Activated CD4-positive, alpha-beta T cell treated with anti-CD3 and anti-CD28 coated beads, Interleukin-2, amount 10 ng/mL, durations not matched to agents 24 days and 14 days (primary cell): ENCODE measurements at regions not wholly inside any gene's neighbourhood (a gene's known extent, or its start where the extent isn't known, plus 50 kb on each side); places are given as distances from the start of the nearest gene placed in this dataset.
A peak's percentile ranks its signal among the peaks of the same experiment; 100 is the strongest.
"Not testable (repeated sequence)": the region's sequence is repeated elsewhere in the genome, so short reads cannot be mapped to it uniquely, and the experiment has no call there.

Experiments used
- DNase-seq: peaks from one replicate; pipeline ENCODE4 v3.0.0; 2022
- H3K27ac Mint-ChIP-seq: one replicate; pipeline ENCODE4 v1.8.0; 2022; ENCODE audit warnings: mild to moderate bottlenecking, mixed read lengths
- H3K27me3 Mint-ChIP-seq: one replicate; pipeline ENCODE4 v1.8.0; 2022; ENCODE audit warnings: mixed read lengths
- H3K36me3 Mint-ChIP-seq: one replicate; pipeline ENCODE4 v1.8.0; 2022; ENCODE audit warnings: low read depth, mild to moderate bottlenecking, mixed read lengths
- H3K4me1 Mint-ChIP-seq: one replicate; pipeline ENCODE4 v1.8.0; 2021; ENCODE audit warnings: mixed read lengths
- H3K4me3 Mint-ChIP-seq: one replicate; pipeline ENCODE4 v1.8.0; 2022; ENCODE audit warnings: mild to moderate bottlenecking, moderate library complexity, mixed read lengths
- H3K9me3 Mint-ChIP-seq: one replicate; pipeline ENCODE4 v1.8.0; 2021; ENCODE audit warnings: mixed read lengths
- intact Hi-C: fragments of 100-400 bp; cut with micrococcal nuclease; formaldehyde crosslinking; loops from one replicate; pipeline ENCODE4 v1.15.1; 2023

DNA sequence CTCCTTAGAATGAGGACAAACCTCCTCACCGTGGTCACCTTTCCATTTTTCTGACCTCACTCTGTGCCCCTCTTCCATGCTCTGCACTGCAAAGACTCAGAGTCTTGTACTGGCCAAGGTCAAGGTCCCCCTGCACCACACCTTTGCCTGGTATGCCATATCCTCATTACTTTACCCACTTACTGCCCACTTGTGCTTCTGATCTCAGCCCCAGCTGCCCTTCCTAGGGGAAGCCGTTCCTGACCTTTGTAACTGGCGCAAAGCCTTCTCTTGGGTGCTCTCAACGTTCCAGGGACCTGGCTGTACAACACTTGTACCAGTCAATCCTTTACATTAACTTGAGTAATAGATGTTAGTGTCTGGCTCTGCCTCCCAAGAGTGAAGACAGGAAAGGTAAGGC is 256.0 kb downstream of the SV2B start:
- Mint-ChIP-seq H3K27me3 (peaks cover 13% of the 10 kb centered on the region), H3K9me3 (no peaks in the 10 kb centered on the region), H3K4me3 (no peak overlapping the region), H3K36me3 (no peaks in the 10 kb centered on the region), H3K4me1 (no peaks in the 10 kb centered on the region), H3K27ac (no peak overlapping the region)
- no peak for DNase-seq
- intact Hi-C loops: no loop called here

DNA sequence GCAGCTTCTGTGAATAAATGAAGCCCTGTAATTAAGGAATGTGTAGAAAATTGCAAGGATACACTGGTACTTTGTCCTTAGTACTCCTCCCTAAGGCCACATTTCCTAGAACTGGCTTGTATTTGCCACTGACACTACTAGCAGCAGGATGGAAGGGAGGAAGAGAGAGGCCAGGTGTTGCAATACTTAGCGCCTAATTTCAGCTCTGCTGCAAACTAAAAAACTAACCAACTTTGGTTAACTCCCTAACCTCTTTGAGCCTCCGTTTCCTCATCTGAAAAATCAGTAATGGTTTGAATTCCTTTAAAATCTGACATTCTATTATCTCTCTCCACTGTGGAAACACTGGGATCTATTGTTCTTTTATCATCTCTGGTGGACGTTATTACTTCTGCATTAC is 257.0 kb downstream of the SV2B start:
- Mint-ChIP-seq H3K9me3 (no peaks in the 10 kb centered on the region), H3K4me3 (no peak overlapping the region), H3K27me3 (peaks cover 16% of the 10 kb centered on the region), H3K27ac (no peak overlapping the region), H3K36me3 (no peaks in the 10 kb centered on the region), H3K4me1 (no peaks in the 10 kb centered on the region)
- intact Hi-C loops: no loop called here
- DNase-seq: no peak

DNA sequence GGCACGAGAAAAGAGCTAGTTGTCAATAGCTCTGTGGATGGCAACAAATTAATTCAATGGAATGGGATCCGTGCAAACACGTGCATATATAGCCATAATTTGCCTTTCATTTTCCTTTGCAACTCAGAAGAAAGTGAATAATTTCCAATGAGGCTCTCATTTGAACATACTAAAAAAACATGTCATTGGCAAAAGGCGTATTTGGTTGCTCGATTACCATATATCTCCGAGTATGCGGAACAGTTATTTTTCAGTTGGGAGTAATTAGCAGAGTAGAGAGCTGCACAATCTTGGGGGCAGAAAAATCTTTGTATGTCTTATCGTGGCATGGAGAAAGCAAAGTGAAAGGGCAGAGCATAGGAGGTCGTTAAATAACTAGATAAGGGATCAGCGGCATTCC is 257.4 kb downstream of the SV2B start:
- intact Hi-C loops: no loop called here
- H3K4me3 Mint-ChIP-seq: no peak overlapping the region
- peaks cover 16% of the 10 kb centered on the region for H3K27me3 Mint-ChIP-seq
- H3K4me1 Mint-ChIP-seq: no peaks in the 10 kb centered on the region
- no peaks in the 10 kb centered on the region for H3K36me3 Mint-ChIP-seq
- no peaks in the 10 kb centered on the region for H3K9me3 Mint-ChIP-seq
- no peak overlapping the region for H3K27ac Mint-ChIP-seq
- DNase-seq: no peak

DNA sequence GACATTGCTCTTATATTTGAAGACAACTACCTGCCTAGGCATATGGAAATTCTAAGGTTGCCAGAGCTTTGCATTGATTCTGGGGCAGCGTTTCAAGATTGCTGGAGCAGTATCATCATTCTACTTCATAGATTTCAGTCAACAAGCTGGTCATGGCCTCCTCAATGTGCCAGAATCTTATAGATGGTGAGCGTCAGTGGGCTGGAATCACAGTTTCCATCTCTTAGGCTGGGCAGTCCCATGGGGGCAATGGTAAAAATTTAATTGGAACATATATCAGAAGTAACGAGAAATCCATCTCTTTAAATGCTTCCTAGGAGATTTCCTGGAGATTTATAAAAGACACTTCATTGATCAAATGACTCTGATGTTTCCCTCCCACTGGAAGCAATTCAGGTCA is 258.3 kb downstream of the SV2B start:
- H3K36me3 Mint-ChIP-seq: no peaks in the 10 kb centered on the region
- peaks cover 16% of the 10 kb centered on the region for H3K27me3 Mint-ChIP-seq
- no peak overlapping the region for H3K27ac Mint-ChIP-seq
- intact Hi-C loops: no loop called here
- H3K4me3 Mint-ChIP-seq: no peak overlapping the region
- peaks cover 3% of the 10 kb centered on the region for H3K9me3 Mint-ChIP-seq
- DNase-seq: no peak
- H3K4me1 Mint-ChIP-seq: no peaks in the 10 kb centered on the region

DNA sequence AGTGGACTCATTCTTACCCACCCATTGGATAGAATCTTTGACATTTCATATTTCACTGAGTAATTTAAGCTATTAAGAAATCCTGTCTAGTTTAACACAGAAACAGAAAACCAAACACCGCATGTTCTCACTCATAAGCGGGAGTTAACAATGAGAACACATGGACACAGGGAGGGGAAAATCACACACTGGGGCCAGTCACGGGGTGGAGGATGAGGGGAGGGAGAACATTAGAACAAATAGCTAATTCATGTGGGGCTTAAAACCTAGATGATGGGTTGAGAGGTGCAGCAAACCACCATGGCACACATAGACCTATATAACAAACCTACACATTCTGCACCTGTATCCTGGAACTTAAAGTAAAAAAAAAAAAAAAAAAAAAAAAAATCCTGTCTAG is 261.6 kb downstream of the SV2B start:
- H3K4me1 Mint-ChIP-seq, H3K4me3 Mint-ChIP-seq, H3K9me3 Mint-ChIP-seq, H3K36me3 Mint-ChIP-seq, H3K27me3 Mint-ChIP-seq, H3K27ac Mint-ChIP-seq, DNase-seq, intact Hi-C loops: not testable (repeated sequence)

DNA sequence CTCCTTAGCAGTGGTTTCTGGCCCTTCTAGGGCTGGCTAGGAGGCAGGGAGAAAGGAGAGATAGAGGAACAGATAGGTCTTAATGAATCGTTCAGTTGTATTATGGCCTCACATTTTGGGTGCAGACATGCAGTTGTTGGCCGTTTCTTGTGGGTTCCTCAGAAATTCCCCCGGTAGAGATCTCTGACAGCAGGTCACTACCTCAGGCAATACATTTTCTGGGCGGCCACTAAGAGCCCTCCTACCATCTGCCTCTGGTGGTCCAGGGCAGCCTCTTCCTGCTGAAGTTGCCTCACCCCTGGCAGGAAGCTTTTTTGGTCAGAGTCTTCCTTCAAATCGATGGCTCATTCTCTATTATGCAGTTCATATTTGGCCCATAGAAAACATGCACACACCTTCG is 266.1 kb downstream of the SV2B start:
- DNase-seq: no peak
- Mint-ChIP-seq H3K27me3 (peaks cover 4% of the 10 kb centered on the region), H3K27ac (no peak overlapping the region), H3K4me3 (no peak overlapping the region), H3K4me1 (peaks cover 4% of the 10 kb centered on the region), H3K36me3 (no peaks in the 10 kb centered on the region), H3K9me3 (peaks cover 6% of the 10 kb centered on the region)
- intact Hi-C loops: no loop called here

DNA sequence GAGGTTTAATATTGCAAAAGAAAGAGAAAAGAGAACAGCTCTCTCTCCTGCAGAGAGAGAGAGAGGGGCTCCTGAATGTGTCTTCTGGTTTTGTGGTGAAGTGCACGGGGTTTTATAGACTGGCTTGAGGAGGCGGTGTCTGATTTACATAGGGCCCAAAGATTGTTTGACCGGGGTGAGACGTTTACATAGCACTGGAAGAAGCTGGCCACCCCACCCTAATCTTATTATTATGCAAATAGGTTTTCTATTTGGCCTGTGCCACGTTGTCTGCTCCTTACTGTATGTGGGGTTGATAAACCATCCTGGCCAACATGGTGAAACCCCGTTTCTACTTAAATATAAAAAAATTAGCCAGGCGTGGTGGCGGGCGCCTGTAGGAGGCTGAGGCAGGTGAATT is 268.6 kb downstream of the SV2B start:
- no peak for DNase-seq
- Mint-ChIP-seq H3K27ac (no peak overlapping the region), H3K27me3 (peaks cover 8% of the 10 kb centered on the region), H3K4me1 (peaks cover 4% of the 10 kb centered on the region), H3K4me3 (no peak overlapping the region), H3K9me3 (peaks cover 5% of the 10 kb centered on the region), H3K36me3 (no peaks in the 10 kb centered on the region)
- intact Hi-C loops: no loop called here

DNA sequence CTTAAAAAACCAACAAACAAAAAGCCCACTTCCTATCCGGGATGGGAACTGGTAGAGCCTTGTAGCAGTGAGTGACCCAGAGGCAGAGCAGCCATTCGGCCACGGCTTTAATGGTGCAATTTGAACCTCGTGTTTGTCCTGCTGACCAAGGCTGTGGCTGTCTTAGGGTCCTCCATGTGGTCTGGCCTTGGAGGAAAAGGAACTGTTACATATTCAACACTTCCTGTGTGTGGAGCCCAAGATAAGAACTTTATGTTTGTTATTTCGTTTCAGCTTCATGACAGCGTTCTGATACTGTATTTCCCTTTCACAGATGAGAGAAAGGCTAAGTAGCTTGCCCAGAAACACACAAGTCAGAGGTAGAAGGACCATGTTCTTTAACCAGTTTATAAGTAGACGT is 269.8 kb downstream of the SV2B start:
- intact Hi-C loops: no loop called here
- Mint-ChIP-seq H3K4me1 (peaks cover 4% of the 10 kb centered on the region), H3K27me3 (peaks cover 12% of the 10 kb centered on the region), H3K9me3 (peaks cover 5% of the 10 kb centered on the region), H3K36me3 (no peaks in the 10 kb centered on the region), H3K27ac (no peak overlapping the region), H3K4me3 (no peak overlapping the region)
- DNase-seq: no peak

DNA sequence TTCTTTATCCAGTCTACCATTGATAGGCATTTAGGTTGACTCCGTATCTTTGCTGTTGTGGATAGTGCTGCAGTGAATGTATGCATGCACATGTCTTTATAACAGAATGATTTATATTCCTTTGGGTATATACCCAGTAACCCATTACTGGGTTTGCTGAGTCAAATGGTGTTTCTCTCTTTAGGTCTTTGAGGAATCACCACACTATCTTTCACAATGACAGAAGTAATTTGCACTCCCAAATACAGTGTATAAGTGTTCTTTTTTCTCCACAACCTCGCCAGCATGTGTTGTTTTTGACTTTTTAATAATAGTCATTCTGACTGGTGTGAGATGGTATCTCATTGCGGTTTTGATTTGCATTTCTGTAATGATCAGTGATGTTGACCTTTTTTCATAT is 271.3 kb downstream of the SV2B start:
- H3K4me1 Mint-ChIP-seq, DNase-seq, H3K4me3 Mint-ChIP-seq, H3K9me3 Mint-ChIP-seq, H3K27ac Mint-ChIP-seq, intact Hi-C loops, H3K36me3 Mint-ChIP-seq: not testable (repeated sequence)
- H3K27me3 Mint-ChIP-seq: peaks cover 12% of the 10 kb centered on the region

DNA sequence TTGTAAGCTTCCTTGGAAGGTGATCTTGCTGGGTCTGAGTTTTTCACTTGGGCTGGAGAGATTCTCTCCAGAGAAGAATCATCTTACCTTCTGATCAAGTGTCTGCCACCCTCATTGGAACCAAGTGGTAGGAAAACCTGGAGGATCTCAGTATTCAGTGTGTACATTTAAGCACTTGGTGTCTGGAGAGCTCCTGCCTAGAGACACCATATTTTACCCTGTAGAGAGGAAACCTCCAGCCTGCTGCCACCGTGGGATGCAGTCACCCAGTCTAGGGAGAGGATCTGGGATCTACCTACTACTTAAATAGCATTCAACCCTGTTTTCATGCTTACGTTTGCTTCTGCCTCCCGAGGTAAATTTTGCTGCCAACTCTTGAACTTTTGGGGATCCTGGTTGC is 274.3 kb downstream of the SV2B start:
- intact Hi-C loops: no loop called here
- peaks cover 4% of the 10 kb centered on the region for H3K4me1 Mint-ChIP-seq
- no peak overlapping the region for H3K4me3 Mint-ChIP-seq
- H3K27me3 Mint-ChIP-seq: peaks cover 15% of the 10 kb centered on the region
- no peak overlapping the region for H3K27ac Mint-ChIP-seq
- DNase-seq: peak; percentile 20
- H3K36me3 Mint-ChIP-seq: no peaks in the 10 kb centered on the region
- H3K9me3 Mint-ChIP-seq: peaks cover 5% of the 10 kb centered on the region

DNA sequence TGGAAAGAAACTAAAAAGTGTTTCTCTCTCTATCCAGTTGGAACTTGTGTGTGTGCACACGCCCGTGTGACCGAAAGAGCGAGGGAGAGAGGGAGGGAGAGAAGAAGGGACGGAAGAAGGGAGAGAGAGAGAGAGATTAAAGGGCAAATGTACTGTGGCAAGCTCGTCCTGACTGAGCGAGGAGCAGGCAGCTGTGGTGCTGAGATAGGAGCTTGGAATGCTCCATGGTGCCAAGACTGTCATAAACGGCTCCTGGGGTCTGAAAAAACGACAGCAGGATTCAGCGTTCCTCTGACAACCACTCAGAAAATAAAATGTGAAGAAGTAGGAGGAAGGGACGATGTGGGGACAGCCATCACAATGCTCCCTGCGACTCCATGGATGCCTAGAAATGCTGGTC is 276.0 kb downstream of the SV2B start:
- Mint-ChIP-seq H3K4me3 (no peak overlapping the region), H3K36me3 (no peaks in the 10 kb centered on the region), H3K4me1 (no peaks in the 10 kb centered on the region), H3K27me3 (peaks cover 15% of the 10 kb centered on the region), H3K9me3 (peaks cover 4% of the 10 kb centered on the region), H3K27ac (no peak overlapping the region)
- intact Hi-C loops: no loop called here
- DNase-seq: peak; percentile 23

DNA sequence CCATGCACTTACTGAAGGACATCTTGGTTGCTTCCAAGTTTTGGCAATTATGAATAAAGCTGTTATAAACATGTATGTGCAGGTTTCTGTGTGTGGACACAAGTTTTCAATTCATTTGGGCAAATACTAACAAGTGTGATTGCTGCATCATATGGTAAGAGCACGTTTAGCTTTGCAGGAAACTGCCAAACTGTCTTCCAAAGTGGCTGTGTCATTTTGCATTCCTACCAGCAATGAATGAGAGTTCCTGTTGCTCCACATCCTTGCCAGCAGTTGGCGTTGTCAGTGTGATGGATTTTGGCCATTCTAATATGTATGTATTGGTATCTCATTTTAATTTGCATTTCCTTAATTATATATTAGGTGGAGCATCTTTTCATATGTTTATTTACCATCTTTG is 280.1 kb downstream of the SV2B start:
- Mint-ChIP-seq H3K9me3 (no peaks in the 10 kb centered on the region), H3K36me3 (no peaks in the 10 kb centered on the region), H3K27me3 (peaks cover 11% of the 10 kb centered on the region), H3K4me1 (no peaks in the 10 kb centered on the region), H3K4me3 (no peak overlapping the region), H3K27ac (no peak overlapping the region)
- intact Hi-C loops: no loop called here
- no peak for DNase-seq

DNA sequence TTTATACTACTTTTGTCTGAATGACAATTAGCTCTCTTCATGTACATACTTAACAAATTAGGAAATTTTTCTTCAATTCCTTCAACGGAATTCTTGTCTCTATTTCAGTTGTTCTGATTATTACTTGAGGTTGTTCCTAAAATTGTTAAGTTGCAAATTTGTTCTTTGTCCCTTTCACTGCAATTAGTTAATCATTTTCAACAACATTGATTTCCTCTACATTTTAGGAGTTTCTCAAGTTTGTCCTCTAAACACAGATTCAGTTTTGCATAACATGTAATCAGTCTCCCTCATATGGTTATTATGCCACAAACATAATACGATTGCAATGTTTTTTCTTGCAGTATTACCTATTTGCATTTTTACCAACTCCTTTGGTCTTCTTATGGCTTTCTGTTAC is 283.5 kb downstream of the SV2B start:
- no peak overlapping the region for H3K4me3 Mint-ChIP-seq
- H3K36me3 Mint-ChIP-seq: no peaks in the 10 kb centered on the region
- H3K27ac Mint-ChIP-seq: no peak overlapping the region
- intact Hi-C loops: no loop called here
- peaks cover 13% of the 10 kb centered on the region for H3K27me3 Mint-ChIP-seq
- DNase-seq: no peak
- no peaks in the 10 kb centered on the region for H3K9me3 Mint-ChIP-seq
- H3K4me1 Mint-ChIP-seq: no peaks in the 10 kb centered on the region

DNA sequence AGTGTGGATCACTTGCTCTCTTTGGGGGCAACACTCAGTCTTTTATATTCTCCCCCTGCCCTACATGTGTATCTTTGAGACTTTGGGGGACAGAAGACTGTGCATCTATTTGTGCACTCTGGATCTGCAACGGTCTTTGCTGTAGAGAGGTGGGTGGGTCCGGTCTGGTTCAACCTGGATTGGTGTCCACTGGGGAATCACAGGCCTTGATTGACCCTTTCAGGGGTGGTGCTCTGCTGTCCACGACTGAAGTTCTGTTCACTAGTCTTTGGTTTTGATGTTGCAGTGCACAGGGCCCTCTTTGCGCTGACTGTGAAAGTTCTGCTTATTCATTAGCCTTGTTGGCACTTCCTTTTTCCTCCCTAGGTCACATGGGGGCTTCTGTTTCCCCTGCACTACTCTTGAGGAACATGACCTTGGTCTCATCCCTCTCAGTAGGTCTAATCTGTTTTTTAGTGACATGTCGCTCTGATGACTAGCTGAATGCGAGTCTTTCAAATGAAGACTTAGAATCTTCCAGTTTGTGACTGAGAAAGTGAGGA is 284.2 kb downstream of the SV2B start:
- intact Hi-C loops: no loop called here
- H3K27ac Mint-ChIP-seq: no peak overlapping the region
- no peak overlapping the region for H3K4me3 Mint-ChIP-seq
- H3K36me3 Mint-ChIP-seq: no peaks in the 10 kb centered on the region
- no peak for DNase-seq
- H3K27me3 Mint-ChIP-seq: peaks cover 13% of the 10 kb centered on the region
- no peaks in the 10 kb centered on the region for H3K4me1 Mint-ChIP-seq
- no peaks in the 10 kb centered on the region for H3K9me3 Mint-ChIP-seq

DNA sequence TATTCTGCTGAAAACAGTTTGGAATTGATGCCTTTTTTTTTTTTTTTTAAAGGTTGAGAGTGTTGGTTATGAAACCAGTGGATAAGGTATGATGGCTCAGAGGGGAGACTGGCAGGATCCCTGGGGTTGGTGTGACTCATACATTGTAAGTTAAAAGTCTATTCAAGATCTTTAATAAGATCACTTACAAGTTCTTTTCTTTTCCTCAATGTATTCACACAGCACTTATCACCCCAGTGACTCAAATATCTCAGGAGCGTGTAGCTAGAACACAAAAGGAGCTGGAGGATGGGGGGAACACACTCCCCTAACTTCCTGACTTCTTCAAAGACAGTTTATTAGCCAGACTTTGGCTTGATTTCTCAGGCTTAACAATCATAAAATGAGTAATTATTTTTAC is 285.3 kb downstream of the SV2B start:
- Mint-ChIP-seq H3K4me3 (no peak overlapping the region), H3K4me1 (no peaks in the 10 kb centered on the region), H3K36me3 (no peaks in the 10 kb centered on the region), H3K27ac (no peak overlapping the region), H3K9me3 (no peaks in the 10 kb centered on the region), H3K27me3 (peaks cover 13% of the 10 kb centered on the region)
- DNase-seq: no peak
- intact Hi-C loops: no loop called here
